ENCODE measurements at regions not wholly inside any gene's neighbourhood (a gene's known extent, or its start where the extent isn't known, plus 50 kb on each side); places are given as distances from the start of the nearest gene placed in this dataset.

GRCh38 chr2:22290302-22290701 is 1094.7 kb upstream of the KLHL29 start:
- TF ChIP-seq, protein P1, sequence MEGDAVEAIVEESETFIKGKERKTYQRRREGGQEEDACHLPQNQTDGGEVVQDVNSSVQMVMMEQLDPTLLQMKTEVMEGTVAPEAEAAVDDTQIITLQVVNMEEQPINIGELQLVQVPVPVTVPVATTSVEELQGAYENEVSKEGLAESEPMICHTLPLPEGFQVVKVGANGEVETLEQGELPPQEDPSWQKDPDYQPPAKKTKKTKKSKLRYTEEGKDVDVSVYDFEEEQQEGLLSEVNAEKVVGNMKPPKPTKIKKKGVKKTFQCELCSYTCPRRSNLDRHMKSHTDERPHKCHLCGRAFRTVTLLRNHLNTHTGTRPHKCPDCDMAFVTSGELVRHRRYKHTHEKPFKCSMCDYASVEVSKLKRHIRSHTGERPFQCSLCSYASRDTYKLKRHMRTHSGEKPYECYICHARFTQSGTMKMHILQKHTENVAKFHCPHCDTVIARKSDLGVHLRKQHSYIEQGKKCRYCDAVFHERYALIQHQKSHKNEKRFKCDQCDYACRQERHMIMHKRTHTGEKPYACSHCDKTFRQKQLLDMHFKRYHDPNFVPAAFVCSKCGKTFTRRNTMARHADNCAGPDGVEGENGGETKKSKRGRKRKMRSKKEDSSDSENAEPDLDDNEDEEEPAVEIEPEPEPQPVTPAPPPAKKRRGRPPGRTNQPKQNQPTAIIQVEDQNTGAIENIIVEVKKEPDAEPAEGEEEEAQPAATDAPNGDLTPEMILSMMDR (IDR thresholded peaks at IDR 0.05), result no peak
- TF ChIP-seq EP300 (IDR thresholded peaks at IDR 0.05) (no peak), POLR2A (IDR thresholded peaks at IDR 0.05) (no peak)

All from ovary (tissue), 3 donors.